ENCODE measurements at regions not wholly inside any gene's neighbourhood (a gene's known extent, or its start where the extent isn't known, plus 50 kb on each side); places are given as distances from the start of the nearest gene placed in this dataset.

- TF ChIP-seq EZH2 (IDR thresholded peaks at IDR 0.05; ENCODE audit: insufficient read depth, poor library complexity, severe bottlenecking) = no peak
- no peak for TF ChIP-seq EZH2phosphoT487 (IDR thresholded peaks at IDR 0.05; ENCODE audit: insufficient read depth, low read depth)
Measured at GRCh38 chr5:159736844-159737243, 179.4 kb upstream of the ADRA1B start.

Data from GM23248 (cell line).